HepG2 (cell line): ENCODE measurements at regions not wholly inside any gene's neighbourhood (a gene's known extent, or its start where the extent isn't known, plus 50 kb on each side); places are given as distances from the start of the nearest gene placed in this dataset.
A peak's percentile ranks its signal among the peaks of the same experiment; 100 is the strongest.

Experiments used
- EED ChIP-seq: sonication (generic); formaldehyde crosslinking; IDR thresholded peaks from 2 replicates; pipeline ENCODE4 v1.5.0; 2020; ENCODE audit warnings: mild to moderate bottlenecking, missing genetic modification reagents
- ELF1 ChIP-seq: sonication (generic); formaldehyde crosslinking; IDR thresholded peaks from 2 replicates; pipeline ENCODE4 v1.4.0; 2020; ENCODE audit warnings: missing genetic modification reagents
- HDAC6 ChIP-seq: fragments of 200-600 bp; sonication (generic); IDR thresholded peaks from 2 replicates; pipeline ENCODE4 v1.7.0; 2017; ENCODE audit warnings: mild to moderate bottlenecking, antibody characterized with exemption, low read length, low read depth
- HHEX ChIP-seq: IDR thresholded peaks from 2 replicates; pipeline ENCODE4 v1.6.1; 2016; ENCODE audit warnings: control low read depth
- NFATC3 ChIP-seq: sonication (generic); formaldehyde crosslinking; IDR thresholded peaks from 2 replicates; pipeline ENCODE4 v1.5.1; 2020; ENCODE audit warnings: mild to moderate bottlenecking, missing genetic modification reagents
- PITX1 ChIP-seq: sonication (generic); formaldehyde crosslinking; IDR thresholded peaks from 2 replicates; pipeline ENCODE4 v1.5.1; 2020; ENCODE audit warnings: mild to moderate bottlenecking, missing genetic modification reagents
- PTBP1 ChIP-seq: fragments of 200-400 bp; formaldehyde crosslinking; IDR thresholded peaks from 2 replicates; pipeline ENCODE4 v1.6.1; 2018; ENCODE audit warnings: low read length, low read depth; ENCODE audit not compliant: poor library complexity, severe bottlenecking
- RXRA ChIP-seq: sonication (generic); formaldehyde crosslinking; IDR thresholded peaks from 2 replicates; pipeline ENCODE4 v1.5.1; 2020; ENCODE audit warnings: missing genetic modification reagents
- SMAD1 ChIP-seq: sonication (generic); formaldehyde crosslinking; IDR thresholded peaks from 2 replicates; pipeline ENCODE4 v1.4.0; 2020; ENCODE audit warnings: missing genetic modification reagents, low read depth, mild to moderate bottlenecking, borderline replicate concordance
- SP1 ChIP-seq, 2 experiments: fragments of 450-650 bp in 1 of 2; sonication (generic) in 1 of 2; formaldehyde crosslinking in 1 of 2; IDR thresholded peaks; 2 replicates each; pipeline versions ENCODE4 v1.4.0 to v1.6.1; 2016 to 2020; ENCODE audit warnings: missing genetic modification reagents in 1 of 2
- SP4 ChIP-seq: sonication (generic); formaldehyde crosslinking; IDR thresholded peaks from 2 replicates; pipeline ENCODE4 v1.8.1; 2023; ENCODE audit warnings: mild to moderate bottlenecking, missing genetic modification reagents
- SRSF1 ChIP-seq: fragments of 200-400 bp; formaldehyde crosslinking; optimal IDR thresholded peaks from 2 replicates; pipeline ENCODE3; 2017; ENCODE audit warnings: mild to moderate bottlenecking, low read depth, low read length, moderate library complexity
- YEATS4 ChIP-seq: sonication (generic); formaldehyde crosslinking; IDR thresholded peaks from 2 replicates; pipeline ENCODE4 v1.4.0; 2020; ENCODE audit warnings: missing genetic modification reagents, borderline replicate concordance
- ZFP36 ChIP-seq: fragments of 150-350 bp; IDR thresholded peaks from 2 replicates; pipeline ENCODE4 v1.6.1; 2018; ENCODE audit warnings: borderline replicate concordance, low read length, low read depth; ENCODE audit not compliant: partially characterized antibody
- ZNF10 ChIP-seq: sonication (generic); formaldehyde crosslinking; IDR thresholded peaks from 2 replicates; pipeline ENCODE4 v1.4.0; 2020; ENCODE audit warnings: mild to moderate bottlenecking, low read depth, missing genetic modification reagents, borderline replicate concordance
- ZNF296 ChIP-seq: sonication (generic); formaldehyde crosslinking; conservative IDR thresholded peaks from 2 replicates; pipeline ENCODE4 v1.5.0; 2020; ENCODE audit warnings: mild to moderate bottlenecking, missing genetic modification reagents
- ZNF337 ChIP-seq: sonication (generic); formaldehyde crosslinking; IDR thresholded peaks from 2 replicates; pipeline ENCODE4 v1.5.1; 2020; ENCODE audit warnings: missing genetic modification reagents, low read depth, mild to moderate bottlenecking, borderline replicate concordance
- ZNF510 ChIP-seq: sonication (generic); formaldehyde crosslinking; IDR thresholded peaks from 2 replicates; pipeline ENCODE4 v1.4.0; 2020; ENCODE audit warnings: low read depth, mild to moderate bottlenecking, missing genetic modification reagents
- ZNF549 ChIP-seq: sonication (generic); formaldehyde crosslinking; IDR thresholded peaks from 2 replicates; pipeline ENCODE4 v1.5.0; 2020; ENCODE audit warnings: missing genetic modification reagents
- ZNF558 ChIP-seq: sonication (generic); formaldehyde crosslinking; IDR thresholded peaks from 2 replicates; pipeline ENCODE4 v1.9.0; 2022; ENCODE audit warnings: mild to moderate bottlenecking, missing genetic modification reagents, borderline replicate concordance
- TF ChIP-seq, protein P1 (sequence below): IDR thresholded peaks from 2 replicates; pipeline ENCODE4 v1.6.1; 2016; ENCODE audit warnings: missing compliant biosample characterization, missing genetic modification reagents, borderline replicate concordance
- TF ChIP-seq, protein P2 (sequence below): sonication (generic); formaldehyde crosslinking; IDR thresholded peaks from 2 replicates; pipeline ENCODE4 v1.4.0; 2020; ENCODE audit warnings: low read depth, mild to moderate bottlenecking, missing genetic modification reagents
- TF ChIP-seq, protein P3 (sequence below): sonication (generic); formaldehyde crosslinking; IDR thresholded peaks from 2 replicates; pipeline ENCODE4 v1.9.0; 2021; ENCODE audit warnings: missing genetic modification reagents, borderline replicate concordance
- TF ChIP-seq, protein P4 (sequence below): sonication (generic); formaldehyde crosslinking; IDR thresholded peaks from 2 replicates; pipeline ENCODE4 v1.8.0; 2022; ENCODE audit warnings: mild to moderate bottlenecking, missing genetic modification reagents

DNA sequence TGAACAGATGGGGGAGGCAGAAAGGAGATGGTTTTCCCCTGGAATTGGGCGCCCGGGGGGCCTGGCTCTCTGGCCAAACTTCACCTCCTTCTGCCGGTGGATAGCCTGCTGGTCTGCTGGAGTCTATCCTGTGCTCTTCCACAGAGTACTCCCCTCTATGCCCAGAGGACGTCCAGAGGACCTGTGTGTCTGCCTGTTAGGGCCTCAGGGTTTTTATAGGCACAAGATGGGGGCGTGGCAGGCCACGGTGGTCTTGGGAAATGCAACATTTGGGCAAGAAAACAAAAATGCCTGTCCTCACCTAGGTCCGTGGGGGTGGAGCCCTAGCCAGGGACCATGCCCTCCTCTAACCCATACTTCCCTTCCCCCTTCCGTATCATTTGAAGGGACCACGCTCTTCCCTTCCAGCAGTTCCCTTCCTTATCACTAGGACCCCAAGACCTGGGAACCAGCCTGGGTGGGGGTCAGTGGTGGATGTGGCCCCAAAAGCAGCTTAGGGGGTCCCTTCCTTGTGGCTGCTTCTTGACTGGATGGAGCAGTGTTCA lies 53.6 kb upstream of the ZNF337 start (continued):
- TF ChIP-seq PTBP1 (no peak), EED (CRISPR knock-in tag) (peak; percentile 79; the same call in 1 of the 2 replicates), ZNF549 (CRISPR knock-in tag) (no peak), RXRA (CRISPR knock-in tag) (no peak), ZNF10 (no peak), ZNF510 (CRISPR knock-in tag) (no peak), HDAC6 (no peak), SRSF1 (no peak), SP4 (CRISPR knock-in tag) (no peak), YEATS4 (no peak), SP1 (IDR thresholded peaks at IDR 0.05) (no peak), SP1 (CRISPR knock-in tag; IDR thresholded peaks at IDR 0.05) (peak; percentile 43; the same call in 1 of the 2 replicates), ELF1 (CRISPR knock-in tag) (no peak), ZNF337 (CRISPR knock-in tag) (no peak), PITX1 (CRISPR knock-in tag) (no peak), ZNF296 (CRISPR knock-in tag) (peak; percentile 58; the same call in 1 of the 2 replicates), ZNF558 (CRISPR knock-in tag) (peak; percentile 68; the same call in 1 of the 2 replicates), SMAD1 (CRISPR knock-in tag) (0 out of 2 replicates have a peak, but pooled peaks have one; percentile 15), NFATC3 (CRISPR knock-in tag) (no peak), ZFP36 (no peak), HHEX (no peak)
- TF ChIP-seq, protein P1, sequence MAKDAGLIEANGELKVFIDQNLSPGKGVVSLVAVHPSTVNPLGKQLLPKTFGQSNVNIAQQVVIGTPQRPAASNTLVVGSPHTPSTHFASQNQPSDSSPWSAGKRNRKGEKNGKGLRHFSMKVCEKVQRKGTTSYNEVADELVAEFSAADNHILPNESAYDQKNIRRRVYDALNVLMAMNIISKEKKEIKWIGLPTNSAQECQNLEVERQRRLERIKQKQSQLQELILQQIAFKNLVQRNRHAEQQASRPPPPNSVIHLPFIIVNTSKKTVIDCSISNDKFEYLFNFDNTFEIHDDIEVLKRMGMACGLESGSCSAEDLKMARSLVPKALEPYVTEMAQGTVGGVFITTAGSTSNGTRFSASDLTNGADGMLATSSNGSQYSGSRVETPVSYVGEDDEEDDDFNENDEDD (CRISPR knock-in tag), result 0 out of 2 replicates have a peak, but pooled peaks have one; percentile 2
- TF ChIP-seq, protein P2, sequence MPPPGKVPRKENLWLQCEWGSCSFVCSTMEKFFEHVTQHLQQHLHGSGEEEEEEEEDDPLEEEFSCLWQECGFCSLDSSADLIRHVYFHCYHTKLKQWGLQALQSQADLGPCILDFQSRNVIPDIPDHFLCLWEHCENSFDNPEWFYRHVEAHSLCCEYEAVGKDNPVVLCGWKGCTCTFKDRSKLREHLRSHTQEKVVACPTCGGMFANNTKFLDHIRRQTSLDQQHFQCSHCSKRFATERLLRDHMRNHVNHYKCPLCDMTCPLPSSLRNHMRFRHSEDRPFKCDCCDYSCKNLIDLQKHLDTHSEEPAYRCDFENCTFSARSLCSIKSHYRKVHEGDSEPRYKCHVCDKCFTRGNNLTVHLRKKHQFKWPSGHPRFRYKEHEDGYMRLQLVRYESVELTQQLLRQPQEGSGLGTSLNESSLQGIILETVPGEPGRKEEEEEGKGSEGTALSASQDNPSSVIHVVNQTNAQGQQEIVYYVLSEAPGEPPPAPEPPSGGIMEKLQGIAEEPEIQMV, result peak; percentile 99
- TF ChIP-seq, protein P3, sequence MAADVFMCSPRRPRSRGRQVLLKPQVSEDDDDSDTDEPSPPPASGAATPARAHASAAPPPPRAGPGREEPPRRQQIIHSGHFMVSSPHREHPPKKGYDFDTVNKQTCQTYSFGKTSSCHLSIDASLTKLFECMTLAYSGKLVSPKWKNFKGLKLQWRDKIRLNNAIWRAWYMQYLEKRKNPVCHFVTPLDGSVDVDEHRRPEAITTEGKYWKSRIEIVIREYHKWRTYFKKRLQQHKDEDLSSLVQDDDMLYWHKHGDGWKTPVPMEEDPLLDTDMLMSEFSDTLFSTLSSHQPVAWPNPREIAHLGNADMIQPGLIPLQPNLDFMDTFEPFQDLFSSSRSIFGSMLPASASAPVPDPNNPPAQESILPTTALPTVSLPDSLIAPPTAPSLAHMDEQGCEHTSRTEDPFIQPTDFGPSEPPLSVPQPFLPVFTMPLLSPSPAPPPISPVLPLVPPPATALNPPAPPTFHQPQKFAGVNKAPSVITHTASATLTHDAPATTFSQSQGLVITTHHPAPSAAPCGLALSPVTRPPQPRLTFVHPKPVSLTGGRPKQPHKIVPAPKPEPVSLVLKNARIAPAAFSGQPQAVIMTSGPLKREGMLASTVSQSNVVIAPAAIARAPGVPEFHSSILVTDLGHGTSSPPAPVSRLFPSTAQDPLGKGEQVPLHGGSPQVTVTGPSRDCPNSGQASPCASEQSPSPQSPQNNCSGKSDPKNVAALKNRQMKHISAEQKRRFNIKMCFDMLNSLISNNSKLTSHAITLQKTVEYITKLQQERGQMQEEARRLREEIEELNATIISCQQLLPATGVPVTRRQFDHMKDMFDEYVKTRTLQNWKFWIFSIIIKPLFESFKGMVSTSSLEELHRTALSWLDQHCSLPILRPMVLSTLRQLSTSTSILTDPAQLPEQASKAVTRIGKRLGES, result no peak
- TF ChIP-seq, protein P4, sequence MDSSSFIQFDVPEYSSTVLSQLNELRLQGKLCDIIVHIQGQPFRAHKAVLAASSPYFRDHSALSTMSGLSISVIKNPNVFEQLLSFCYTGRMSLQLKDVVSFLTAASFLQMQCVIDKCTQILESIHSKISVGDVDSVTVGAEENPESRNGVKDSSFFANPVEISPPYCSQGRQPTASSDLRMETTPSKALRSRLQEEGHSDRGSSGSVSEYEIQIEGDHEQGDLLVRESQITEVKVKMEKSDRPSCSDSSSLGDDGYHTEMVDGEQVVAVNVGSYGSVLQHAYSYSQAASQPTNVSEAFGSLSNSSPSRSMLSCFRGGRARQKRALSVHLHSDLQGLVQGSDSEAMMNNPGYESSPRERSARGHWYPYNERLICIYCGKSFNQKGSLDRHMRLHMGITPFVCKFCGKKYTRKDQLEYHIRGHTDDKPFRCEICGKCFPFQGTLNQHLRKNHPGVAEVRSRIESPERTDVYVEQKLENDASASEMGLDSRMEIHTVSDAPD (CRISPR knock-in tag), result no peak
- TF ChIP-seq, all 625 proteins: peak for 37
